OCI-LY1 (cell line): ENCODE measurements at regions not wholly inside any gene's neighbourhood (a gene's known extent, or its start where the extent isn't known, plus 50 kb on each side); places are given as distances from the start of the nearest gene placed in this dataset.

Experiments used
- EZH2 ChIP-seq: fragments of 200-600 bp; sonication (generic), shearing (Covaris generic); IDR thresholded peaks from 2 replicates; pipeline ENCODE4 v1.8.0; 2017; ENCODE audit warnings: borderline replicate concordance, mixed run types, mild to moderate bottlenecking, antibody characterized with exemption, low read length, moderate library complexity, mixed read lengths
- TF ChIP-seq, protein P1 (sequence below): fragments of 200-600 bp; sonication (generic), shearing (Covaris generic); IDR thresholded peaks from 2 replicates; pipeline ENCODE4 v1.5.1; 2017; ENCODE audit warnings: mild to moderate bottlenecking, antibody characterized with exemption, low read length, moderate library complexity, mixed read lengths

DNA sequence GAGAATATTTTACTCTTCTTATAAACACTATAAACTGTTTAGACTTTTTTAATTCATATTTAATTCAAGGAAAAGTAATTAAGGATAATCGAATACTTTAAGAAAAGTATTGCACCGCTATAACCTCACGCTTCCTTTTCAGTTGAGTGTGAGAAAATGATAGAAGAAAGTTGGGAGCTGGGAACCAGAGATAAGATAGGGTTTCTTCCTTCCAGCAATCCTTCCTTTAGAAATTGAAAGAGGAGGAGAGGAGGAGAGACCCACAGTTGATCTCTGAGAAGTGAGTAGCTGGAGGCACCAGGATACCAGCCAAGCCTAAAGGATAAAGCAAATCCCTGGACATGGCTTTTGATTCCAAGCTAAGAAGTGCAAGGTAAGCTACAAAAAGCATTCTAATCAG, 242.3 kb upstream of the NOCT start:
- TF ChIP-seq, protein P1, sequence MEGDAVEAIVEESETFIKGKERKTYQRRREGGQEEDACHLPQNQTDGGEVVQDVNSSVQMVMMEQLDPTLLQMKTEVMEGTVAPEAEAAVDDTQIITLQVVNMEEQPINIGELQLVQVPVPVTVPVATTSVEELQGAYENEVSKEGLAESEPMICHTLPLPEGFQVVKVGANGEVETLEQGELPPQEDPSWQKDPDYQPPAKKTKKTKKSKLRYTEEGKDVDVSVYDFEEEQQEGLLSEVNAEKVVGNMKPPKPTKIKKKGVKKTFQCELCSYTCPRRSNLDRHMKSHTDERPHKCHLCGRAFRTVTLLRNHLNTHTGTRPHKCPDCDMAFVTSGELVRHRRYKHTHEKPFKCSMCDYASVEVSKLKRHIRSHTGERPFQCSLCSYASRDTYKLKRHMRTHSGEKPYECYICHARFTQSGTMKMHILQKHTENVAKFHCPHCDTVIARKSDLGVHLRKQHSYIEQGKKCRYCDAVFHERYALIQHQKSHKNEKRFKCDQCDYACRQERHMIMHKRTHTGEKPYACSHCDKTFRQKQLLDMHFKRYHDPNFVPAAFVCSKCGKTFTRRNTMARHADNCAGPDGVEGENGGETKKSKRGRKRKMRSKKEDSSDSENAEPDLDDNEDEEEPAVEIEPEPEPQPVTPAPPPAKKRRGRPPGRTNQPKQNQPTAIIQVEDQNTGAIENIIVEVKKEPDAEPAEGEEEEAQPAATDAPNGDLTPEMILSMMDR, result no peak
- no peak for TF ChIP-seq EZH2
